Sigmoid colon (tissue), 4 donors: ENCODE measurements at regions not wholly inside any gene's neighbourhood (a gene's known extent, or its start where the extent isn't known, plus 50 kb on each side); places are given as distances from the start of the nearest gene placed in this dataset.

Source experiments
- EP300 ChIP-seq, 4 donors: sonication (generic); formaldehyde crosslinking; IDR thresholded peaks; one replicate each; pipeline ENCODE4 v1.6.1; 2017; ENCODE audit warnings: antibody characterized with exemption in 4 of 4
- POLR2A ChIP-seq, 2 donors: fragments of 450-650 bp; IDR thresholded peaks; one replicate each; pipeline ENCODE4 v1.6.1; 2016; ENCODE audit warnings: antibody characterized with exemption in 2 of 2, mild to moderate bottlenecking in 2 of 2, moderate library complexity in 2 of 2
- POLR2AphosphoS5 ChIP-seq, 4 donors: sonication (generic); formaldehyde crosslinking; IDR thresholded peaks; one replicate each; pipeline ENCODE4 v1.6.1; 2017; ENCODE audit warnings: antibody characterized with exemption in 4 of 4
- TF ChIP-seq, protein P1 (sequence below), 4 experiments: fragments of 450-650 bp in 3 of 4; fragments of 200-600 bp in 1 of 4; IDR thresholded peaks; one replicate each; pipeline ENCODE4 v1.5.1; 2016 to 2019; ENCODE audit warnings: antibody characterized with exemption in 4 of 4, mild to moderate bottlenecking in 3 of 4, moderate library complexity in 2 of 4

DNA sequence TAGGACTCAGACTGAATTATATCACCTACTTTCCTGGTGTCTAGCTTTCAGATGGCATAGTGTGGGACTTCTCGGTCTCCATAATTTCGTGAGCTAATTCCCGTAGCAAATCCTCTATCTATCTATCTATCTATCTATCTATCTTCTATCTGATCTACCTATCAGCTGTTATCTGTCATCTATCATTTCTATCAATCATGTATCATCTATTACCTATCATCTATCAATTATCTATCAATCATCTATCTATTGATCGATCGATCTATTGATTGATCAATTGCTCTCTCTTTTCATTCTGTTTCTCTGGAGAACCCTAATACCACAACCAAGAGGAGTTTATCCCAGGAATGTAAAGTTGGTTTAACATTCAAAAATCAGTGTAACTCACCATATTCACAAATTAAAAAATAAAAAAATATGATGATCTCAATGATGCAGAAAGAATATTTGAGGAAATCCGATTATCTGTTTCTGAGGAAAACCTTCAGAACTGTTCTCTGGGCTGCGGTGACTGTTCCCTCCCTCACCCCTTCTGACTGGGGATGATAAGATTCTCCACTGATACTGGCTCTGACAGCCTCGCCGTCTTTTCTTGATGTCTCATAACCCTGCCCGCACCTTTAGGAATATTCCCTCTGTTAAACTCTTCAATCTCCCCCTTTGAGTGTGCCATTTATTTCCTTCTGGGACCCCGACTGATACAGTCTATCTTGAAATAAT lies 147.7 kb downstream of the ACTR3B start:
- TF ChIP-seq, protein P1, sequence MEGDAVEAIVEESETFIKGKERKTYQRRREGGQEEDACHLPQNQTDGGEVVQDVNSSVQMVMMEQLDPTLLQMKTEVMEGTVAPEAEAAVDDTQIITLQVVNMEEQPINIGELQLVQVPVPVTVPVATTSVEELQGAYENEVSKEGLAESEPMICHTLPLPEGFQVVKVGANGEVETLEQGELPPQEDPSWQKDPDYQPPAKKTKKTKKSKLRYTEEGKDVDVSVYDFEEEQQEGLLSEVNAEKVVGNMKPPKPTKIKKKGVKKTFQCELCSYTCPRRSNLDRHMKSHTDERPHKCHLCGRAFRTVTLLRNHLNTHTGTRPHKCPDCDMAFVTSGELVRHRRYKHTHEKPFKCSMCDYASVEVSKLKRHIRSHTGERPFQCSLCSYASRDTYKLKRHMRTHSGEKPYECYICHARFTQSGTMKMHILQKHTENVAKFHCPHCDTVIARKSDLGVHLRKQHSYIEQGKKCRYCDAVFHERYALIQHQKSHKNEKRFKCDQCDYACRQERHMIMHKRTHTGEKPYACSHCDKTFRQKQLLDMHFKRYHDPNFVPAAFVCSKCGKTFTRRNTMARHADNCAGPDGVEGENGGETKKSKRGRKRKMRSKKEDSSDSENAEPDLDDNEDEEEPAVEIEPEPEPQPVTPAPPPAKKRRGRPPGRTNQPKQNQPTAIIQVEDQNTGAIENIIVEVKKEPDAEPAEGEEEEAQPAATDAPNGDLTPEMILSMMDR (IDR thresholded peaks at IDR 0.05) = no peak
- TF ChIP-seq POLR2A (IDR thresholded peaks at IDR 0.05) = no peak
- no peak for TF ChIP-seq EP300 (IDR thresholded peaks at IDR 0.05)
- no peak for TF ChIP-seq POLR2AphosphoS5 (IDR thresholded peaks at IDR 0.05)
